SK-N-SH treated with all-trans-retinoic acid at 6 μM for 48 hours (cell line): ENCODE measurements at regions not wholly inside any gene's neighbourhood (a gene's known extent, or its start where the extent isn't known, plus 50 kb on each side); places are given as distances from the start of the nearest gene placed in this dataset.

Source experiments
- ARNTL ChIP-seq: fragments of 450-650 bp; formaldehyde crosslinking; IDR thresholded peaks from 2 replicates; pipeline ENCODE4 v1.5.0; 2020; ENCODE audit warnings: low read depth, mild to moderate bottlenecking, moderate library complexity, borderline replicate concordance
- BACH2 ChIP-seq: fragments of 250-450 bp; sonication (Bioruptor Pico); IDR thresholded peaks from 2 replicates; pipeline ENCODE4 v1.9.0; 2021; ENCODE audit warnings: mild to moderate bottlenecking, borderline replicate concordance
- RARB ChIP-seq: fragments of 250-450 bp; sonication (Bioruptor Pico); IDR thresholded peaks from 2 replicates; pipeline ENCODE4 v1.8.0; 2021; ENCODE audit warnings: mild to moderate bottlenecking, moderate library complexity
- ZFP3 ChIP-seq: fragments of 250-450 bp; sonication (Bioruptor Pico); IDR thresholded peaks from 2 replicates; pipeline ENCODE4 v1.5.0; 2020; ENCODE audit warnings: mild to moderate bottlenecking, moderate library complexity
- TF ChIP-seq, protein P1 (sequence below): fragments of 250-450 bp; sonication (Bioruptor Pico); IDR thresholded peaks from 2 replicates; pipeline ENCODE4 v1.8.0; 2020; ENCODE audit warnings: mild to moderate bottlenecking, moderate library complexity, borderline replicate concordance
- TF ChIP-seq, protein P2 (sequence below): fragments of 250-450 bp; sonication (Bioruptor Pico); IDR thresholded peaks from 2 replicates; pipeline ENCODE4 v1.5.0; 2020; ENCODE audit warnings: mild to moderate bottlenecking, moderate library complexity

DNA sequence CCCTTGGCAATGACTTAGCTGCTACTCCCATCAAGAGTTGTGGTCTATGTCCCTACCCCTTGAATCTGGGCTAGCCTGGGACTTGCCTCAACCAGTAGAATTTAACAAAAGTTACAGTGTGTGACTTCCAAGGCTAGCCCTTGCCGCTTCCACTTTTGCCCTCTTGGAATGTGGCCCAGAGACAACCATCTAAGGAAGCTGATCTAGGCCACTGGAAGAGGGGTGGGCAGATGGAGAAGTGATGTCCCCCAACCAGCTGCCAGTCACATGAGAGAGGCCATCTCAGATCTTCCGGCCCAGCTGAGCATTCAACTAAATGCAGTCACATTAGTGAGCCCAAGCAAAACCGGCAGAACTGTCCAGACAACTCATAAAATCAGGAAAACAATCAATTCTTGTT, 115.1 kb downstream of the TOMM20 start:
- TF ChIP-seq, protein P1, sequence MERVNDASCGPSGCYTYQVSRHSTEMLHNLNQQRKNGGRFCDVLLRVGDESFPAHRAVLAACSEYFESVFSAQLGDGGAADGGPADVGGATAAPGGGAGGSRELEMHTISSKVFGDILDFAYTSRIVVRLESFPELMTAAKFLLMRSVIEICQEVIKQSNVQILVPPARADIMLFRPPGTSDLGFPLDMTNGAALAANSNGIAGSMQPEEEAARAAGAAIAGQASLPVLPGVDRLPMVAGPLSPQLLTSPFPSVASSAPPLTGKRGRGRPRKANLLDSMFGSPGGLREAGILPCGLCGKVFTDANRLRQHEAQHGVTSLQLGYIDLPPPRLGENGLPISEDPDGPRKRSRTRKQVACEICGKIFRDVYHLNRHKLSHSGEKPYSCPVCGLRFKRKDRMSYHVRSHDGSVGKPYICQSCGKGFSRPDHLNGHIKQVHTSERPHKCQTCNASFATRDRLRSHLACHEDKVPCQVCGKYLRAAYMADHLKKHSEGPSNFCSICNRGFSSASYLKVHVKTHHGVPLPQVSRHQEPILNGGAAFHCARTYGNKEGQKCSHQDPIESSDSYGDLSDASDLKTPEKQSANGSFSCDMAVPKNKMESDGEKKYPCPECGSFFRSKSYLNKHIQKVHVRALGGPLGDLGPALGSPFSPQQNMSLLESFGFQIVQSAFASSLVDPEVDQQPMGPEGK, result no peak
- no peak for TF ChIP-seq RARB (CRISPR knock-in tag)
- TF ChIP-seq ZFP3 (CRISPR knock-in tag), result no peak
- TF ChIP-seq, protein P2, sequence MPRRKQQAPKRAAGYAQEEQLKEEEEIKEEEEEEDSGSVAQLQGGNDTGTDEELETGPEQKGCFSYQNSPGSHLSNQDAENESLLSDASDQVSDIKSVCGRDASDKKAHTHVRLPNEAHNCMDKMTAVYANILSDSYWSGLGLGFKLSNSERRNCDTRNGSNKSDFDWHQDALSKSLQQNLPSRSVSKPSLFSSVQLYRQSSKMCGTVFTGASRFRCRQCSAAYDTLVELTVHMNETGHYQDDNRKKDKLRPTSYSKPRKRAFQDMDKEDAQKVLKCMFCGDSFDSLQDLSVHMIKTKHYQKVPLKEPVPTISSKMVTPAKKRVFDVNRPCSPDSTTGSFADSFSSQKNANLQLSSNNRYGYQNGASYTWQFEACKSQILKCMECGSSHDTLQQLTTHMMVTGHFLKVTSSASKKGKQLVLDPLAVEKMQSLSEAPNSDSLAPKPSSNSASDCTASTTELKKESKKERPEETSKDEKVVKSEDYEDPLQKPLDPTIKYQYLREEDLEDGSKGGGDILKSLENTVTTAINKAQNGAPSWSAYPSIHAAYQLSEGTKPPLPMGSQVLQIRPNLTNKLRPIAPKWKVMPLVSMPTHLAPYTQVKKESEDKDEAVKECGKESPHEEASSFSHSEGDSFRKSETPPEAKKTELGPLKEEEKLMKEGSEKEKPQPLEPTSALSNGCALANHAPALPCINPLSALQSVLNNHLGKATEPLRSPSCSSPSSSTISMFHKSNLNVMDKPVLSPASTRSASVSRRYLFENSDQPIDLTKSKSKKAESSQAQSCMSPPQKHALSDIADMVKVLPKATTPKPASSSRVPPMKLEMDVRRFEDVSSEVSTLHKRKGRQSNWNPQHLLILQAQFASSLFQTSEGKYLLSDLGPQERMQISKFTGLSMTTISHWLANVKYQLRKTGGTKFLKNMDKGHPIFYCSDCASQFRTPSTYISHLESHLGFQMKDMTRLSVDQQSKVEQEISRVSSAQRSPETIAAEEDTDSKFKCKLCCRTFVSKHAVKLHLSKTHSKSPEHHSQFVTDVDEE (CRISPR knock-in tag), result no peak
- no peak for TF ChIP-seq BACH2 (CRISPR knock-in tag)
- TF ChIP-seq ARNTL, result no peak
